Trophoblast cell (in vitro differentiated cells and primary cell): ENCODE measurements at regions not wholly inside any gene's neighbourhood (a gene's known extent, or its start where the extent isn't known, plus 50 kb on each side); places are given as distances from the start of the nearest gene placed in this dataset.

Source experiments
- DNase-seq, 2 donors: peaks; one replicate each; pipeline ENCODE4 v3.0.0-alpha.2; 2016
- H2AFZ ChIP-seq: 2 replicates; pipeline ENCODE4 v1.6.1; 2013; ENCODE audit warnings: low read length, moderate library complexity, mild to moderate bottlenecking; ENCODE audit not compliant: insufficient read depth, poor library complexity
- H2AK5ac ChIP-seq: 2 replicates; pipeline ENCODE4 v1.6.1; 2013; ENCODE audit warnings: mild to moderate bottlenecking, low read length
- H2BK120ac ChIP-seq: 2 replicates; pipeline ENCODE4 v1.6.1; 2013; ENCODE audit warnings: low read length, mild to moderate bottlenecking, moderate library complexity; ENCODE audit not compliant: insufficient read depth, poor library complexity
- H2BK12ac ChIP-seq: 2 replicates; pipeline ENCODE4 v1.6.1; 2013; ENCODE audit warnings: mild to moderate bottlenecking, low read length, moderate library complexity
- H2BK5ac ChIP-seq: 2 replicates; pipeline ENCODE4 v1.6.1; 2013; ENCODE audit warnings: low read length, low read depth, moderate library complexity, mild to moderate bottlenecking; ENCODE audit not compliant: poor library complexity
- H3K14ac ChIP-seq: 2 replicates; pipeline ENCODE4 v1.6.1; 2013; ENCODE audit warnings: mild to moderate bottlenecking, low read length
- H3K18ac ChIP-seq: 2 replicates; pipeline ENCODE4 v1.6.1; 2013; ENCODE audit warnings: mild to moderate bottlenecking, low read length
- H3K23ac ChIP-seq: 2 replicates; pipeline ENCODE4 v1.6.1; 2013; ENCODE audit warnings: low read length
- H3K27ac ChIP-seq: 2 replicates; pipeline ENCODE4 v1.5.1; 2013; ENCODE audit warnings: low read depth, mild to moderate bottlenecking, inconsistent platforms, low read length, moderate library complexity
- H3K27me3 ChIP-seq: 2 replicates; pipeline ENCODE4 v1.6.1; 2013; ENCODE audit warnings: inconsistent platforms, mild to moderate bottlenecking, low read length, moderate library complexity; ENCODE audit not compliant: insufficient read depth
- H3K36me3 ChIP-seq, 2 experiments: 1 replicate in 1 of 2; 2 replicates in 1 of 2; pipeline ENCODE4 v1.6.1; 2013; ENCODE audit warnings: low read length in 2 of 2, mild to moderate bottlenecking in 2 of 2, moderate library complexity in 1 of 2; ENCODE audit not compliant: insufficient read depth in 2 of 2, control insufficient read depth in 1 of 2
- H3K4ac ChIP-seq: 2 replicates; pipeline ENCODE4 v1.6.1; 2013; ENCODE audit warnings: low read depth, mild to moderate bottlenecking, low read length, moderate library complexity
- H3K4me1 ChIP-seq, 2 experiments: 1 replicate in 1 of 2; 2 replicates in 1 of 2; pipeline ENCODE4 v1.6.1; 2013; ENCODE audit warnings: low read length in 2 of 2, mild to moderate bottlenecking in 2 of 2, moderate library complexity in 1 of 2; ENCODE audit not compliant: insufficient read depth in 2 of 2, control insufficient read depth in 1 of 2
- H3K4me2 ChIP-seq: 2 replicates; pipeline ENCODE4 v1.6.1; 2013; ENCODE audit warnings: inconsistent platforms, mild to moderate bottlenecking, low read length, moderate library complexity
- H3K4me3 ChIP-seq: 2 replicates; pipeline ENCODE4 v1.5.1; 2013; ENCODE audit warnings: mild to moderate bottlenecking, low read depth, low read length, inconsistent platforms
- H3K79me1 ChIP-seq: one replicate; pipeline ENCODE4 v1.6.1; 2013; ENCODE audit warnings: low read length
- H3K79me2 ChIP-seq: 2 replicates; pipeline ENCODE4 v1.6.1; 2013; ENCODE audit warnings: low read length, mild to moderate bottlenecking; ENCODE audit not compliant: control insufficient read depth, insufficient read depth, poor library complexity
- H3K9ac ChIP-seq: 2 replicates; pipeline ENCODE4 v1.6.1; 2013; ENCODE audit warnings: mild to moderate bottlenecking, low read length
- H3K9me3 ChIP-seq: 2 replicates; pipeline ENCODE4 v1.6.1; 2013; ENCODE audit warnings: low read depth, mild to moderate bottlenecking, control low read depth, inconsistent platforms, low read length; ENCODE audit not compliant: insufficient read depth
- H4K12ac ChIP-seq: 2 replicates; pipeline ENCODE4 v1.6.1; 2013; ENCODE audit warnings: low read depth, mild to moderate bottlenecking, low read length, moderate library complexity
- H4K8ac ChIP-seq: 2 replicates; pipeline ENCODE4 v1.6.1; 2013; ENCODE audit warnings: low read depth, mild to moderate bottlenecking, low read length, moderate library complexity
- H4K91ac ChIP-seq: one replicate; pipeline ENCODE4 v1.6.1; 2013; ENCODE audit warnings: low read depth, mild to moderate bottlenecking, low read length, moderate library complexity
- WGBS: extraction: QIAGEN DNeasy Blood & Tissue Kit; methylation state at CpG from one replicate; pipeline ENCODE4 v1.1.7; 2013; ENCODE audit warnings: missing lambda C conversion rate; ENCODE audit not compliant: insufficient read length, insufficient coverage; ENCODE audit errors: extremely low coverage; 5-methylcytosine and 5-hydroxymethylcytosine counted together

DNA sequence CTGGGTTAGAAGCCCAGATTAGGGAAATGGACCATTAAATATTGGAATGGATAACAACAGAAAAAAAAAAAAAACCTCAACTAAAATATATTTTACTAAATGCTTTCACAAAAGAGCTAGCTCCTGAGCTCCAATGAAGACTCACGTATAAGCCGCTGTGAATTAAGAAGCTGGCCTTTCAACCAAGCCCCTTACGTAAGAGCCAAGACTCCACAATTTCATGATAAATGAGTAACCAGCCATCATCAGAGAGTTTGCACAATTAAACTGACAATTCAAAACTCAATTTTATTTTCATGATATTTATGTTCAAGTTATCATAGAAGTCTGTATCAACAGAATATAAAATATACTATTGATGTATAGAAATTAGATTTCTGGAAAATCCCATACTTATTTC lies 70.7 kb upstream of the HNRNPA3 start:
- no peak overlapping the region for H3K9ac ChIP-seq
- H3K14ac ChIP-seq = no peak overlapping the region
- H2BK5ac ChIP-seq = no peak overlapping the region
- H2BK120ac ChIP-seq = no peak overlapping the region
- no peaks in the 10 kb centered on the region for H3K79me1 ChIP-seq
- H2AK5ac ChIP-seq = no peak overlapping the region
- H4K91ac ChIP-seq = no peak overlapping the region
- no peaks in the 10 kb centered on the region for H3K79me2 ChIP-seq
- H2AFZ ChIP-seq = no peak overlapping the region
- H3K4ac ChIP-seq = no peak overlapping the region
- no peaks in the 10 kb centered on the region for H3K4me1 ChIP-seq
- no peak overlapping the region for H4K8ac ChIP-seq
- no peak overlapping the region for H3K4me3 ChIP-seq
- H3K9me3 ChIP-seq = no peaks in the 10 kb centered on the region
- no peak overlapping the region for H4K12ac ChIP-seq
- no peak overlapping the region for H3K27ac ChIP-seq
- no peak overlapping the region for H3K23ac ChIP-seq
- H2BK12ac ChIP-seq = no peak overlapping the region
- no peaks in the 10 kb centered on the region for H3K36me3 ChIP-seq
- no CpG with 5 or more reads among the region's 3 CpGs for WGBS
- no peaks in the 10 kb centered on the region for H3K27me3 ChIP-seq
- DNase-seq = no peak
- no peak overlapping the region for H3K4me2 ChIP-seq
- H3K18ac ChIP-seq = no peak overlapping the region

DNA sequence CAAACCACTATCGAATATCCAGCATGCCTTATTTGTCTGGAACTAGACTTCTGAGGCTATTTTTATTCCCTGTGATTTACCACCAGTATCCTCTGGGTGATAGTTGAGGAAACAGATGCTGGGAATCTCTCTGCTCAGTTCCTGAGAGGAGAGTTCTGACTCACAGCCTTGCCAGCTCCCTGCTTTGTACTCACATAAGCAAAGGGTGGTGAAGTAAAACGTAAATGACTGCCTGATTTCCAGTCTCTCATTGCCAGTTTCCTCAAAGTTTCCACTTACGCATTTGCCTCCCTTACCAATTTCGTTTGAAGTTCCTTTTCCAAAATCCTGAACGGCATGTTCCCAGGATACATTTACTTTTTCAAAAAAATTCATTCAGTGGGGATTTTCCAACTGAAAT lies 69.2 kb upstream of the HNRNPA3 start:
- Histone ChIP-seq H2BK120ac (no peak overlapping the region), H2AK5ac (no peak overlapping the region), H3K4me1 (no peaks in the 10 kb centered on the region), H2BK12ac (no peak overlapping the region), H3K14ac (no peak overlapping the region), H3K27me3 (peaks cover 3% of the 10 kb centered on the region), H3K23ac (no peak overlapping the region), H2AFZ (no peak overlapping the region), H4K8ac (no peak overlapping the region), H3K79me1 (no peaks in the 10 kb centered on the region), H3K18ac (no peak overlapping the region), H3K79me2 (no peaks in the 10 kb centered on the region), H4K12ac (no peak overlapping the region), H3K4me2 (no peak overlapping the region), H3K9me3 (no peaks in the 10 kb centered on the region), H2BK5ac (no peak overlapping the region), H4K91ac (no peak overlapping the region), H3K4ac (no peak overlapping the region), H3K9ac (no peak overlapping the region), H3K36me3 (no peaks in the 10 kb centered on the region), H3K27ac (no peak overlapping the region), H3K4me3 (no peak overlapping the region)
- peak; percentile 16 to 37 for DNase-seq
- WGBS = no CpG with 5 or more reads among the region's 5 CpGs

DNA sequence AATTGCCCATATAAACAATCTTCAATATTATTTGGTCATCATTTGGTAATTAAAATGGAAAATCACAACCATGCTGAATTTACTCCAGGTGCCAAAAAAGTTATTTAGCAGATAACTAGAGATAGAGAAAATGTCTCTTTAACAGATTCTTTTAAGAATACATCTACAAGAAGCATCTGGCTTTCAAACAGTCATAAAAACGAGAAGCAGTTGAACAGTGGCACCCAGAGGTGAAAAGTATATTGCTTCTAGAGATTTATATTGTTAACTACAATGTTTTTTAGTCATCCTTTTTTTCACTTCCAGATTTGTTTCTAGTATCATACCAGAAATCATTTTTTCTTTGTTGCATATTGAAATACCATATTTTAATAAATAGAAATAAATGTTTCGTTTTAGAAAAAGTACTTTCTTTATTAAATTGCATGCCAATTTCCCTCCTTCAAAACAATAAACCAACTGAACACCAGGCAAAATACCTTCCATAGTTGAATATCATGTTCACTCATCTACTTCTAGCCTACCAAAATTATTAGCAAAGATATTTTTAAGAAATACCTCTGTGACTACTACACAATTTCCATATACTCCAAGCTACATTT lies 65.4 kb upstream of the HNRNPA3 start:
- Histone ChIP-seq H2BK12ac (no peak overlapping the region), H3K14ac (no peak overlapping the region), H2AK5ac (no peak overlapping the region), H3K27ac (no peak overlapping the region), H3K18ac (no peak overlapping the region), H3K36me3 (no peaks in the 10 kb centered on the region), H3K79me1 (no peaks in the 10 kb centered on the region), H3K4me2 (no peak overlapping the region), H3K9ac (no peak overlapping the region), H2BK120ac (no peak overlapping the region), H2AFZ (no peak overlapping the region), H3K27me3 (peaks cover 3% of the 10 kb centered on the region), H3K4me1 (peaks cover 0 to 3% of the 10 kb centered on the region in 2 experiments), H4K91ac (no peak overlapping the region), H3K23ac (no peak overlapping the region), H4K12ac (no peak overlapping the region), H3K79me2 (no peaks in the 10 kb centered on the region), H3K9me3 (no peaks in the 10 kb centered on the region), H3K4ac (no peak overlapping the region), H3K4me3 (no peak overlapping the region), H4K8ac (no peak overlapping the region), H2BK5ac (no peak overlapping the region)
- no CpG with 5 or more reads among the region's 2 CpGs for WGBS
- peak; percentile 50 to 79 for DNase-seq

DNA sequence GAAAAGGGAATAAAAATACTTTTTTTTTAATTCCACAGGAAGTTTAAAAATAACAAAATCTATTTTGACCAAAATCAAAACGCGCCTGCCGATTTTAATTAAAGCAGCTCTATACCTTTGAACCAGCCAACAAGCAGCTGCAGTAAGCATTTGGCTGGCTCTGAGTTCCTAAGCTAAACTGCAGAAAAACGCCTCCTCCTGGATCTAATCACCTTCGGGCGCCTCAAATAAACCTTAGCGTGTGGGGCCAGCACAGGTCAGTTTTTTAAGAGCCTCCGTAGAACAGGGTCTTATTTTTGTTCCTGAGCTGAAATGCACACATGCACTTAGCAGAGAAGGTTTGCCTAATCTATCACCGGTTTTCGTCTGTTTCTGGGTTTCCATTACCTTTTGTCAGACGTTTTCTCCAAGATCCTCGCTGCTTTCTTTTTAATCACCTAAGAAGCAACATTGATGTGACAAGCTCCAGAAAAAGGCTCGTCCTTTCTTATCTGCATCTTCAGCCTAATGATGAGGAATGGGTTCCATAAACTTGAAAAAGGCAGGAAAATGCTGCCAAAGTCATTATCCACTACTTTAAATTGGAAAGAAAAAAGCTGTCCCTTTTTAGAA lies 64.7 kb upstream of the HNRNPA3 start:
- Histone ChIP-seq H3K79me2 (no peaks in the 10 kb centered on the region), H3K27ac (no peak overlapping the region), H3K36me3 (no peaks in the 10 kb centered on the region), H3K18ac (no peak overlapping the region), H3K23ac (no peak overlapping the region), H4K12ac (no peak overlapping the region), H3K4me2 (peak overlapping the region; percentile 8), H3K4me1 (peaks cover 0 to 3% of the 10 kb centered on the region in 2 experiments), H2BK5ac (no peak overlapping the region), H3K79me1 (no peaks in the 10 kb centered on the region), H2BK120ac (no peak overlapping the region), H3K27me3 (peaks cover 3% of the 10 kb centered on the region), H4K91ac (no peak overlapping the region), H3K4ac (no peak overlapping the region), H3K9ac (no peak overlapping the region), H3K14ac (no peak overlapping the region), H3K4me3 (no peak overlapping the region), H2AK5ac (no peak overlapping the region), H4K8ac (no peak overlapping the region), H2BK12ac (no peak overlapping the region), H3K9me3 (no peaks in the 10 kb centered on the region), H2AFZ (no peak overlapping the region)
- WGBS = no CpG with 5 or more reads among the region's 13 CpGs
- no peak for DNase-seq
